SIG-M5 treated with dmso at 0.1 percent for 504 hours (cell line): ENCODE measurements at regions not wholly inside any gene's neighbourhood (a gene's known extent, or its start where the extent isn't known, plus 50 kb on each side); places are given as distances from the start of the nearest gene placed in this dataset.
"Not testable (repeated sequence)": the region's sequence is repeated elsewhere in the genome, so short reads cannot be mapped to it uniquely, and the experiment has no call there.

Experiments
- DNase-seq: peaks from one replicate; lab custom pipeline; 2025; ENCODE audit not compliant: unreplicated experiment; lab: John Stamatoyannopoulos, UW

DNA sequence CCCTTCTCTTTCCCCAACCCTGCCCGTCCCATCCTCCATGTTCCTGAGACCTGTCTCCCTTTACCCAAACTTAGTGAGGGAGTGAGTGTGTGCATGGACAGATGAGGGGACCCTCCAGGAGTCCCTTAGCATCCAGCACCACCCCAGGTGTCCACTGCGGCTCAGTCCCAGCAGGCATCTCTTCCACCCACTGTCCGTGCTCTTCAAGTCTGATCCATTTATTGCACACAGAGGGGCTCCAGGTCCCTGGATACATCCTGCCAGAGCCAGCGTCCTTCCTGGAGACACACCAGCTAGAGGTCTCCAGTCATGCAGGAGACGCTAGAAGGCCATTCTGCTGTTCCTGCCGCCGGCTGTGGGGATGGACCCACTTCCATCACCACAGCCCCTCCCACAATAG, 239.2 kb downstream of the ADGRD1 start:
- no peak for DNase-seq

DNA sequence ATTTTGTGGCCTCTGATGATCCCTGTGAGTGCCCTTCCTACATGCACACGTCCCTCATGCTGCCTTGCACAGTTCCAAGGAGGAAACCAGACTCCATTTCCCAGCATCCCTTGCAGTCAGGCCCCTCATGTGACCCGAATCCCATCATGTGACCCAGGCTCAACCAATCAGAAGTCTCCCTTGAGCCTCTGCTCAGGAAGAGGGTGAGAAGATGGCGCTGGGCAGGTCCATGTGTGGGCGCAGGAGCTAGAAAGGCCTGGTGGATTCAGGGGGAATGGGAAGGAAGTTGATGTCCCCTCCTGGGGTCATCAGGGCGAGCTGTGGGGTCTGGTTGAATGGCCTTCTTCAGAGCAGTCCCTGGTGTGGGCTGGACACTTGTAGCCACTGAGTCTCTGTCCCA, 240.5 kb downstream of the ADGRD1 start:
- no peak for DNase-seq

DNA sequence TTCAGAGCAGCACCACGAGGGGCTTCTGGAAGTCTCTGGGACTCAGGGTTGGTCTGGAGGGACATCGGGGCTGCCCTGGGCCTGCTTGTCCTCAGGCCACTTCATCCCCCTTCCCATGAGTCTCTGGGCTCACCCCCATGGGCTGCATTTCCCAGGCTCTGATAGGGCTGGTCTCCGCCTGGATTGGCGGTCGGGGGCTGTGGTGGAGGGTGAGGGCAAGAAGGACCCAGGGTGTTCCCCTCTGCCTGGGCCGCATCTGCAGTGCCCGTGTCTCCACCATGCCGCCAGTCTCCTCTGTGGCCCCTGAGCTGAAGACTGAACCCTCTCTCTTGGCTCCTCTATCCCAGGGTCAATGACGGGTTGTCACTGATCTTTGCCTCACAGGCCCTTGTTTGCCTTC, 242.1 kb downstream of the ADGRD1 start:
- DNase-seq, result no peak

DNA sequence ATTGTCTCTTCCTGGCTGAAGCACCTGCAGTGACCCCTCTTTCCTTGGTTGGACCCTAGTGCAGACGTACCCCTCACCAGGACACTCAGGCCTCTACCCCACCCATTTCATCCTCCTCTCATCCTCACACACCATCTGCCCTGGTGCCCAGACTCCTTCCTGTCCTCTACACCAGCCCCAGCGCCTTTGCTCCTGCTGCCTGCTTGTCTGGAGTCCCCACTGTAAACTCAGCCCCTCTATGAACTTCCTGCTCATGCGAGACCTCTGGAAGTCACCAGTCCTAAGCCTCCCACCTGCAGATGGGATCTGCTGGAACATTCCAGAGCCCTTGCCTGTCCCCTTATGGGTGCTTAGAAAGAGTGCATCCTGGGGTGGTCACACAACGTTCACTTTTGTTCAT, 242.5 kb downstream of the ADGRD1 start:
- no peak for DNase-seq

DNA sequence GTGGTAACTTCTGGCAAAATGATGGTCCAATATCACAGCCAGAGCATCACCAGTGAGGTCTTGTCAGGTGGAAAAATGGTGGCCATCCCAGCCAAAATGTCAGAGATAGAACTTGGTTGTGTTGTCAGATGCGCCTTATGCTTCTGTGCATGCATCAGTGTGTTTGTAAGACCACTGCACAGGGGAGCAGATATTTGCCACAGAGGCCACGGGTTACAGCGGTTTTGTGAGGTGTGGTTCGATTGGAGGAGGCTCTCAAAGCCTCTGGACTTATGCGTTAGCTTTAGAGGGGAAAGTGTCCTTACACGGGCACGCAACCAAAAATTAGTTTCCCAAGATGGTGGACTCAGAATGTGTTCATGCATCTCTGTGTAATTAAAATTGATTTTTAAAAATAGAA, 243.8 kb downstream of the ADGRD1 start:
- no peak for DNase-seq

DNA sequence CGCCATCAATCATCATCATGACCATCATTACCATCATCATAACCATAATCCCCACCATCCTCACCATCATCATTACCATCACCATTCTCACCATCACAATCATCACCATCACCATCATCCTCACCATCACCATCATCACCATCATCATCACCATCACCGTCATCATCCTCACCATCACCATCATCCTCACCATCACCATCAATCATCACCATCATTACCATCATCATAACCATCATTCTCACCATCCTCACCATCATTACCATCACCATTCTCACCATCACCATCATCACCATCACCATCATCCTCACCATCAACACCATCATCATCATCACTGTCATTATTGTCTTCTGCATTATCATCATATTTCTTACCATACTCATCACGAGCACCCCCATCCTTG, 245.5 kb downstream of the ADGRD1 start:
- no peak for DNase-seq

DNA sequence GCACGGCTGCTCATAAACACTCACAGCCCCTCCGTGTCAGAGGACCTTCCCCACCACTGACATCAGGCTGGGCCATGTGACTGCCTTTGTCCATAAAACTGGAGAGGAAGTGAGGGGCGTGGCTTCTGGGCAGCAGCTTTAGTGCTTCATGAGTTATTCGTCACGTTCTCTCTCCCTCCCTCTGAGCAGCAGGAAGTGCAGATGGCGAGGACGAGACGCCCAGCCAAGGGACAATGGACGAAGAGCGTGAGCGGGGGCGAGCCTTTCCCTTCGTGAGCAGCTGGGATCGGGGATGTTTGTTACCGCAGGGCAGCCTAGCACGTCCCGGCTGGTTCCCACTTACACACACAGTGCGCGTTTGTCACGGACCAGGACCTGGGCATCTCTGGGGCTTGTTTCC, 248.2 kb downstream of the ADGRD1 start:
- DNase-seq, result not testable (repeated sequence)

DNA sequence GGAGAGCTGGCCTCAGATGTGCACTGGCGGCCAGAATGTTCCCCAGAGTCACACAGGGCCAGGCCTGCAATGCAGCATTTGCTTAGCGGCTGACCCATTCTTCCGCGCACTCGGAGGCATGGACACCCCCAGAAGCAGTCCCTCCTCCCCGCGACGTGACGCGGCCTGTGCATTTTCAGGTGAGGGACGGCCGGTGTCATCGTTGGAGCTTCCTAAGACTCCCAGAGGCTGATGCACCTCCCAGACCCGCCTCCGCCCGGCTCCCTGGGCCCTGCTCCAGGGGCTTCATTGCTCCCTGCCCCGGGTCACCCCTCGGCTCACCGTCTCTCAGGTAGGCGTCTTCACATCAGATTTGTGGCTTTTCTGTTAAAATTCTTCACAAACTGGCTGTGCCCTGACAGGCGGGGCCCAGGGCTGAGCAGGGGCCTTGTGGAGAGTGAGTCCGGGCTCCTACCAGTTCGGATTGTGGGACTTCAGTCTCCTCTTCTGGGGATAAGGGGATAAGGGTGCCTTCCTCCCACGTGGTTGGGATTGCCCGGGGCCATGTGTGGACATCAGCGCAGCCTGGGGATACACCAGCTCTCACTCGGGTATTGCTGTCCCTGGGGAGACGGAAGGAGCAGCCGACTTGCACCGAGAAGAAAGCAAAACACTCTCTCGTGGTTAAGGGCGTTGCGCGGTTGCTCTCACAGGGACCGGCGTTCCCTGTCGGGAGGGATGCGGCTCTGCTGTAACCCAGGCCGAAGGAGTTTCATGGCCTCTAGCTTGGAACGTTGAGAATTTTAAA, 249.1 kb downstream of the ADGRD1 start:
- no peak for DNase-seq

DNA sequence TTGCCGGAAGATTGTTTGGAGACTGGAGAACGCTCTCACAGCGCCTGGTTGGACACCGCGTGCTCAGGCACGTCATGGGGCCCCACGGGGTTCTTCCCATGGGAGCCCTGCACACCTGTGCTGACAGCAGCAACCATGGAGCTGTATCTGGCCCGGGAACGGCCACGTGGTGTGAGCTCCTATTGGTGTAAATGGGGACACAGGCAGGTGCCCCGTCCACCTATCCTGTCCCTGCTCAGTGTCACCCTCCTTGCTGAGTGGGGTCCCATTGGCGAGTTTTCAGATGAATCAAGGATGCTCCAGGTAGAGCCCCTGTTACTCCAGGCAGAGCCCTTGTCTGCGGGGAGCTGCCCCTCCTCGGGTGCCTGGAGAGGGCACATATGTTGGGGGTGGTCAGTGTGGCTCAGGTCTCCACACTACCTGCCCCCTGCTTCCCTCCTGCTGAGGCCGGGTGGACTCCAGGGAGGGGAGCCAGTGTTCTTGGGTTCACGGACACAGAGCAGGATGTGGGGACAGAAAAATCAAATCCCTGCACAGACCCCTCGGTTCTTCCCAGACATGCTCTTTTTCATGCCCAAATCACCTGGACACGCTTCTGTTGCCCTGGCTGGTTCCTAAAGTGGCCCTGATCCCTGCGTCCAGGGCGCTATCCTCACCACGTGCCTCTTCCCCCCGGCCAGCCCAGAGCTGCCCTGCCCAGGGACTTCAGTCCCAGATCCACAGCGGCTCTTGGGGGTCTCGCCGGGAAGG, 250.1 kb downstream of the ADGRD1 start:
- DNase-seq, result no peak

DNA sequence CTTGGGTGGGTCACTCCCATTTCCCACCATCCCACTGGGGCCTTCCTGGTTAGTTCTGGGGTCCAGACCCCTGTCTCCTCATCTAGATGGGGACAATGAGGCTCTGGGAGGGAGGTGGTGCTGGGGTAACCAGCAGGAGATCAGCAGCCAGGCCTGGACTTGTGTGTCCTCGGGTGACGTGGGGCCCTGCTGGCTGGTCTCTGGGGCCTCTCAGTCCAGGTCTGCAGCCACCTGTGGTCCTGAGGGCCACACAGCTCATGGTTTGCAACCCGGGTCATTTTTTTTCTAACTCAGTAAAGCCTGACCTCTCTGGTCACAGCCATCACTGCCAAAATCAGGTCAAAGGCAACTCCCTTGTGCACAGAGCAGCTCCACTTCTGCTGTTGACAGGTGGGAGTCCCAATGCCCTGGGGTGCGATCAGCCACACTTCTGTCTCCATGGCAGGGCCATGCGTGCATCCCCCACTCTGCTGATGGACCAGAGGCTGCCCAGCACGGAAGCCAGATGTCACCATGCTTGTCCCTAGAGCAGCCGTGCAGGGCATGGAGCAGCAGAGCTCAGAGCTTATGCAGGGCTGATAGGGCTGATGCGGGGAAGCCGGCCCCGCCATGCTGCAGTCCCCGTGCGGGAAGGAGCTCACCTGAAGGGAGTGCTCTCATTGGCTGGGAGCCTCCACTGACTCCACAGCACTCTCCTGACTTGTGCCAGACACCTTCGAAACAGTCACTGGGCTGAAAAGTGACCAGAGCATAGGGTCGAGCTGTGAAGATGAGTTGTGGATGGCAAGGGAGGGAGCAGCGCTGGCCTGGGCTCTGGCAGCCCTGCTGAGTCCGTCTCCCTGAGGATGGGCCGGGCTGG, 250.9 kb downstream of the ADGRD1 start:
- DNase-seq, result no peak

DNA sequence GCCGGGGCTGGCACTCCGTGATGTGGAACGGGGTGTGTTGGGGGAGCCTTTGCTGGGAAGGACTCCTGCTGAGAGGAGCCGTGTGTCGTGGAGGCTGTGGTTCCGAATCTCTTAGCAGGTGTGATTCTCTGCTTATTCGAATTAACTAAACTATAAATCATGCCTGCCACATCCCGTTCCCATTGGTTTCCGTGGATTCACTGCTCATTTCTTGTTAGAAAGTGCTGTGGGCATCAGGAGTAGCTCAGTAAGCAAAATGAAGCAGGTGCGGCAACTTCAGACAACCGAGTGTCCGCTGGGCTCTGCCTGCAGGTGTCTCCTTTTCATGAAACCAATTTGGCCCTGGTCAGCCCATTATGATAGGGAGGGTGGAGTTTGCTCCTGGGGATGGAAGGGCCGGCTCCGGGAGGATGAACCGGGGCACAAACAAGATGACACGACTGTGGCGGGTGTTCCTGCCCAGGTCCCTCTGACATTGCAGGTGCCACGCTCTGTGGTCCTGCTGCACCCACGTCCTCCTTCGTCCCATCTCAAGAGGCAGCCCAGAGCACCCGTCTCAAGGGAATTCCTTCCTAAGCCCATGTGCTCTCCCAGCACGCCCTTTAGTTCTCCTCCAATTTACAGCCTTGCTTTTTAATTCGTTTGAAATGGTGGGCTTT, 251.7 kb downstream of the ADGRD1 start:
- not testable (repeated sequence) for DNase-seq

DNA sequence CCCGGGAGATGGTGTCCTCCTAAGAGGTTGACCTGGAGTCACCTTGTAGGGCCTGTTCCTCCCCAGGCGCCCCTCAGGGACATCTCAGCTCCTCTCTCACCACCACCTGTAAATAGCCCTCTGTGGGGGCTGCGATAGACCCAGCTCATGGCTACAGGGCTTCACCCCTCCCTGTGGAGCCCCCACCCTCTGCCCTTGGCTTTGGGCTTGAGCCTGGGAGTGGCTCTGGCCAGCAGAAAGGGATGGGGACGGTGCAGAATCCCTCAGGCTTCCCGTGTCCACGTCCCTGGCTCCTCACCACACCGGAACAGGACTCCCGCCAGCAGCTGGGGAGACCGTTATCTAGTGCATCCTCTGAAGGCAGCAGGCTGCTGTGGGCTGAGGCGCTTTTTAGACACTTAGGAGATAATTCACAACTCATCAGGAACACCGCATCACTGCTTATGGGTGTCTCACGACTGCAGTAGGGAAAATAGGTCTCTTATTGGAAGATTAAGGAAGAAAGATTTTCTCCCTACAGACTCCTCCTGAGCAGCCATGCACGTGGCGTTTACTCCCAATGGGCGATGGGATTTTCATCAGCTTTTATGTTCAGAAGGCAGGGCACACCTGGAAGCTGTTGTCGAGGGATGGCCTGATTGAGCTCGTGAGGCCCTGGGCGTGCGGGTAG, 253.1 kb downstream of the ADGRD1 start:
- DNase-seq, result not testable (repeated sequence)

DNA sequence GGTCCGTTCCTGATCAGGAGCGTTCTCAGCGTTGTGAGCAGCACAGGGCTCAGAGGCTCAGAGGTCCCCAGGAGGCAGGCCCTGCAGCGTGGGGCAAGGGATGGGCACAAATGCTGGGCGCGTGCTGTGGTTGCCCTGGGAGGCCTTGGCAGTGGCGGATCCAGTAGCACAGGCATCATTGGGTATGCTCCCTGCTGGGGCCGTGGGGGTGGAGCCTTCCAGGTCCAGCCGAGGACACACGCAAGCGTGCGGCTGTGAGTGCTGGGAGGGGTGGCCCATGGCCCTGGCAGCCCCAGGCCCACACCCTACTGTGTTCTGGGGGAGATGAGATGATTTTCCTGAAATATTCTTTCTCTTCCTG, 253.6 kb downstream of the ADGRD1 start:
- DNase-seq, result not testable (repeated sequence)

DNA sequence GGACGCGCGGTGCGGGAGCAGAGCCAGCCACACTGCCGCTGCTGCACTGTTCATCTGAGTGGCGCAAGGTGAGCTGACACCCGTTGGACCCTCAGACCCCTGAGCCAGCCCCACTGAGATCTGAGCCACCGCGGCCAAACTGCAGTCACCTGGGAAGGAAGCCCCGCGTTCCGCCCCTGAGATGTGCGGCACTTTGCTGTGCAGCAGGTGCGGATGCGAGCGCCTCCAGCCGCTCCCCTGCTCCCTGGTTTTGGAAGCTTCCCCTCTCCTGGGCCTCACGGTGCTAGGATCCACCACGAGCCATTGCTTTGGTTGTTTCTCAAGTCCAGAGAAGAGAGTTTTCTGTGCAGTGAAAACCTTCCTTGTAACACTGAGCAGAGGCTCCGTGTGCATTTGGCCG, 254.1 kb downstream of the ADGRD1 start:
- not testable (repeated sequence) for DNase-seq

DNA sequence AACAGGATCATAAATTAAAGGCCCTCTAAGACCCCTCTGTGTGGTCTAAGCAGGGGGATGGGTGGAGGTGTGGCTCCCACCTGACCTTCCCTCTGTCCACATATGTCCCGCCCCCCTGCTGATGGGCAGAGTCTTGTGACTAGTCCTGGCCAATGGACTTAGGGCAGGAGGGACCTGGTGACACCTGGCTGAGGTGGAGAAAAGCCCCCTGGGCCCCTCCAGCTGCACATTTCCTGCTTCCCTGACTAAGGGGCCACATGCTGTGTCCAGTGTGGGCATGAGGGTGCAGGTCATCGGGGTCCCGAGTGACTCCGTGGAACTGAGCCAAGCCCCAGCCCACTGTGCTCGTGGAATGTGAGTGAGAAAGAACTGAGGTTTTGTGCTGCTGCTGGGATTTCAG, 254.7 kb downstream of the ADGRD1 start:
- no peak for DNase-seq

DNA sequence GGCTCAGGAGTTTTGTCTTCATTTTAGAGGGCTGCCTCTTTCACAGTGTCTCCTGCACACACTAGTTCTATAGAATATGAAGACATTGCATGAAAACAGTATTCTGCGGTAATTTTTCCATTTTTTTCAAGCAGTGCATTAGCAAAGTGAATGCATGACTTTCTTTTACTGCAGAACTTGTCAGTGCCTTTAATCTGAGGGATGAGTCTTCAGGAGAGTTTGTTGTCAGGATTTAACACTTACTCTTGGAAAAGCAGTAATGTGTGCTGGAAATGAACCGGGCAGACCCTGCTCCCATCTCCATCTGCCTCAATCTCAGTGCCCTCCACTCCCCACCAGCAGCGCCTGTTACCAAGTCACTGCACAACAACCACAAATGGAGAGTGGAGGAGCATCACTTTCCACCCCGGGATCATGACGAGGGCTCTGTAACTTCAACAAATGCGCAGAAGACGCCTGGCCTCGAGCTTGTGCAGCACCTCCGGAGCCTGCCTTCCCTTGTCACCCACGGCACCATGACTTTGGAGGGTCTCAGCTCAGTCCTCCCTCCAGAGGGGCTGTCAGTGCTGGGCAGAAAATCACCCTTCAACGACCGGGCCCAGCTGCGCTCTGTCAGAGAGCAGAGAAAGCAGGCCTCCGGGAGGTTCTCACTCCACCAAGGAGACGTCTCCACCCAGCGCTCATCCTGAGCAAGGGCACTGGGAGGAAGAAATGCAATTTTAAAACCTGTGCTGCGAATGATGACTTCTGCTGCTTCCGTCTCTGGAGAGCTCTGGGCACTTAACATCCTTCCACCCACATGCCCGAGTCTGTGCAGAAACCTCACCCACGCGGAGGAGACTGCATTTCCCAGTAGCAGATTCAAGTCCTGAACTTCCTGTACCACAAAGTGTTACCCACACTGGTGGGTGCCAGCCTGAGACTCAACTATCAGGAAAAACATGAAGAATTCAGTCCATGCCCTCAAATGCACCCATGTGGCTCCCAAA, 255.7 kb downstream of the ADGRD1 start:
- no peak for DNase-seq

DNA sequence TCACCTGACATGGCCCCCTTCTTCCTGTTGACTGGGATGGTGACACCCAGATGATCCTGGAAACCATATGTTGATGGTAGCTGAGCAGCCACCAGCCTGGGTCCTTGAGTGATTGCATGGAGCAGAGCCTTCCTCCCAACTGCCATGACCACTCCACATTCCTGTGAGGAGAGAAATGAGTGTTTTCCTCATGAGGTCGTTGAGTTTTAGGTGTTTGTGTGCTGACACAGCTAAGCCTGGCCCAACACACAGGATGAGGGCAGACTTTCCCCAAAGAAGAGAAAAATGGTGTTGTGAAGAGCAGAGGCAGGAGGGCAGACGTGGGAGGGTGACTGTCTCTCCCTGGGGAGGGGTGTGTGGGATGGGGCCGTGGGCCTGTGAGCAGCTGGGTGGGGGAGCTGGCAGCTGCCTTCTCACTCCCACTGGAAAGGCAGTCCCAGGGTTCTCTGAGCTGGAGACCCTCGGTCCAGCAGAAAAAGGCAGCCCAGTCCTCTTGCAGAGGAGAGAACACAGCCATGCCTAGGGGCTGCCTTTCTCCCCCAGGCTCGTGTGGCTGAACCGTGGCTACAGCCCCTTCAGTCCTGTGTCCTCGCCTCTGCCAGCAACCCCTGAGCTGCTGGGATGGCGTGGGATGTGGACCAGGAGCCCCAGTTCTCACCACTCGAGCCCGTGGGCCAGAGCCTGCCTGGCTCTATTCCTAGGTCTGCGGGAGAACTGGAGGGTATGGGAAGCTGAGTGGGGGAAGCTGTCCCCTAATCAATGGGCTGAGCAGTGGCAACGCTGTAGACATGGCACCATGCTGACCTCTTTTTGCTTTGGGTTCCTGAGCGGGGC, 257.0 kb downstream of the ADGRD1 start:
- no peak for DNase-seq

DNA sequence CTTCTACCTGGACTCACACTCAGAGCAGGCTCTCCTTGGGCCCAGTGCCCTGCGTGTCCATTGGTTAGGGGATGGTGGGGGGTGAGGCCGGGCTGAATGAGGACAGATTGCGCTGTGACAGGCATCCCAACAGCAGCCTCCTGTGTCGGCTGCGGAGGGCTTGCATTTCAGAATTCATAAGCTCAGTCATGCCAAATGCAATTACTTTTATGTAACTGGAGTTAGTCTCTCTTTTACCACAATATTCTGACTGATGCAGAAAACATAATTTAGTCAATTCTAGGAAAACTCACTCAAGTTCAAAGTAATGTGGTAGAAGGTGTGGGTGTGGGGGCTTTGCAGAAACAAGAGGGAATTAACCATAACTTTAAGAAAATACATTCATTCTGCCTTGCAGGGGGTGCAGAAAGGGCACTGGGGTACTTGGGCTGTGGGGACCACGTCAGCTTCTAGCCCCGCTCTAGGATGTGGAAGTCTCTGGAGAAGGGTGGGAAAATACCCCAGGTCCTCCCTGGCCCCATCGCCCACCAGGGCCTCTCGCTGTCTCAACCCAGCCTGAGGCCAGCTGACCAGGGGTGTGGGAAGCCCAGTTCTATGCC, 257.7 kb downstream of the ADGRD1 start:
- DNase-seq, result no peak
